ENCODE measurements at regions not wholly inside any gene's neighbourhood (a gene's known extent, or its start where the extent isn't known, plus 50 kb on each side); places are given as distances from the start of the nearest gene placed in this dataset.

GRCh38 chr2:201978333-201978732 is 55.3 kb upstream of the FZD7 start:
- Histone ChIP-seq H3K4me2 (no peak overlapping the region), H3F3A (replicated peaks; ENCODE audit: insufficient read depth) (no peaks in the 10 kb centered on the region), H3K27me3 (ENCODE audit: insufficient read depth) (no peaks in the 10 kb centered on the region), H3K4me3 (ENCODE audit: low read depth in 2 of 2, low read length in 1 of 2) (no peak overlapping the region), H3K27ac (ENCODE audit: low read depth in 2 of 2, low read length in 1 of 2) (no peak overlapping the region), H3K36me3 (replicated peaks in 1 of 2; ENCODE audit: control insufficient read depth in 1 of 2, insufficient read depth in 2 of 2, low read length in 1 of 2) (no peaks in the 10 kb centered on the region), H3K9ac (no peak overlapping the region), H2AFZ (ENCODE audit: low read depth) (no peak overlapping the region), H3K9me3 (no peaks in the 10 kb centered on the region), H3K79me2 (ENCODE audit: insufficient read depth) (no peaks in the 10 kb centered on the region), H3K4me1 (ENCODE audit: control insufficient read depth in 1 of 2, insufficient read depth in 2 of 2, low read depth in 1 of 2, low read length in 1 of 2) (peaks cover 0 to 15% of the 10 kb centered on the region in 2 experiments; a peak in 1 of 4 replicates), H4K20me1 (ENCODE audit: insufficient read depth) (no peaks in the 10 kb centered on the region), H3K9me2 (no peaks in the 10 kb centered on the region)
- DNase-seq = no peak
- TF ChIP-seq GABPA (IDR thresholded peaks at IDR 0.05; ENCODE audit: low read depth) (no peak), RXRA (IDR thresholded peaks at IDR 0.05; ENCODE audit: borderline replicate concordance, low read depth) (no peak)
- POLR2A ChIA-PET = no interaction called here
- 91% methylated on average over 4 of the region's 4 CpGs for WGBS (ENCODE audit: low lambda C conversion rate)
- CTCF ChIA-PET = interaction anchor here (0.7 kb wide), 1 partner anchor 201 kb away, joined by 3 read pairs; no protein-coding TSS in a partner anchor

DNA sequence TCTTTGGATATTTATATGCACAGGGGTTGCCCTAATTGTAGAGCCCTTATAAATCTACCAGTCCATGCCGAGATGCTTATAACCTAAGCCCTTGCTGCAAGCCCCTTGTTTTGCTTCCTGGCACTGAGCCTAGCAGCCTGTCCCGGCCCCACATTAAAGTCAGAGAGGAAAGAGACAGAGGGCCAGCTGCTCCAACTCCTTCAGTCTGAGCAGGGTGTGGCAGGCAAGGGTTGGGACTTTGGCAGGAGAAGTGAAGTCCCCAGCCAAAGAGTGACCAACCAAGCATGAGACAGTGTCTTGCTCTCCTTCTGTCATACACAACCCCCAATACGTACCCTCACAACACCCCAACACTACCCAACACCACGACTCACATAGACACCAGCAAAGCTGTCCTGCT is 54.7 kb upstream of the FZD7 start:
- Histone ChIP-seq H3K4me3 (ENCODE audit: low read depth in 2 of 2, low read length in 1 of 2) (no peak overlapping the region), H3K79me2 (ENCODE audit: insufficient read depth) (no peaks in the 10 kb centered on the region), H3K9ac (no peak overlapping the region), H4K20me1 (ENCODE audit: insufficient read depth) (no peaks in the 10 kb centered on the region), H3K9me2 (no peaks in the 10 kb centered on the region), H2AFZ (ENCODE audit: low read depth) (no peak overlapping the region), H3K4me1 (ENCODE audit: control insufficient read depth in 1 of 2, insufficient read depth in 2 of 2, low read depth in 1 of 2, low read length in 1 of 2) (peaks cover 0 to 18% of the 10 kb centered on the region in 2 experiments; a peak in 1 of 4 replicates), H3K9me3 (no peaks in the 10 kb centered on the region), H3F3A (replicated peaks; ENCODE audit: insufficient read depth) (no peaks in the 10 kb centered on the region), H3K4me2 (no peak overlapping the region), H3K36me3 (replicated peaks in 1 of 2; ENCODE audit: control insufficient read depth in 1 of 2, insufficient read depth in 2 of 2, low read length in 1 of 2) (no peaks in the 10 kb centered on the region), H3K27ac (ENCODE audit: low read depth in 2 of 2, low read length in 1 of 2) (no peak overlapping the region), H3K27me3 (ENCODE audit: insufficient read depth) (no peaks in the 10 kb centered on the region)
- no peak for DNase-seq
- TF ChIP-seq, protein P1, sequence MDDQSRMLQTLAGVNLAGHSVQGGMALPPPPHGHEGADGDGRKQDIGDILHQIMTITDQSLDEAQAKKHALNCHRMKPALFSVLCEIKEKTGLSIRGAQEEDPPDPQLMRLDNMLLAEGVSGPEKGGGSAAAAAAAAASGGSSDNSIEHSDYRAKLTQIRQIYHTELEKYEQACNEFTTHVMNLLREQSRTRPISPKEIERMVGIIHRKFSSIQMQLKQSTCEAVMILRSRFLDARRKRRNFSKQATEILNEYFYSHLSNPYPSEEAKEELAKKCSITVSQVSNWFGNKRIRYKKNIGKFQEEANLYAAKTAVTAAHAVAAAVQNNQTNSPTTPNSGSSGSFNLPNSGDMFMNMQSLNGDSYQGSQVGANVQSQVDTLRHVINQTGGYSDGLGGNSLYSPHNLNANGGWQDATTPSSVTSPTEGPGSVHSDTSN (IDR thresholded peaks at IDR 0.05) = no peak
- TF ChIP-seq CTCF (IDR thresholded peaks at IDR 0.05) (no peak), FOSL2 (IDR thresholded peaks at IDR 0.05; ENCODE audit: borderline replicate concordance, low read depth) (no peak), MXI1 (IDR thresholded peaks at IDR 0.05; ENCODE audit: low read depth, low read length) (no peak), FOXJ3 (CRISPR knock-in tag; IDR thresholded peaks at IDR 0.05) (no peak), GATA2 (CRISPR knock-in tag; IDR thresholded peaks at IDR 0.05) (no peak), REST (IDR thresholded peaks at IDR 0.05; ENCODE audit: low read depth, low read length) (no peak), ELF1 (IDR thresholded peaks at IDR 0.05) (no peak), RXRA (IDR thresholded peaks at IDR 0.05; ENCODE audit: borderline replicate concordance, low read depth) (no peak), RFX5 (IDR thresholded peaks at IDR 0.05; ENCODE audit: low read length) (no peak), YY1 (IDR thresholded peaks at IDR 0.05; ENCODE audit: low read depth) (no peak), POLR2AphosphoS5 (IDR thresholded peaks at IDR 0.05; ENCODE audit: low read depth, low read length) (no peak), EP300 (IDR thresholded peaks at IDR 0.05; ENCODE audit: borderline replicate concordance in 1 of 2, low read depth in 1 of 2, low read length in 1 of 2) (no peak), FOXM1 (IDR thresholded peaks at IDR 0.05; ENCODE audit: low read depth) (no peak), IRF3 (IDR thresholded peaks at IDR 0.05; ENCODE audit: low read depth, low read length) (no peak)
- TF ChIP-seq, protein P2, sequence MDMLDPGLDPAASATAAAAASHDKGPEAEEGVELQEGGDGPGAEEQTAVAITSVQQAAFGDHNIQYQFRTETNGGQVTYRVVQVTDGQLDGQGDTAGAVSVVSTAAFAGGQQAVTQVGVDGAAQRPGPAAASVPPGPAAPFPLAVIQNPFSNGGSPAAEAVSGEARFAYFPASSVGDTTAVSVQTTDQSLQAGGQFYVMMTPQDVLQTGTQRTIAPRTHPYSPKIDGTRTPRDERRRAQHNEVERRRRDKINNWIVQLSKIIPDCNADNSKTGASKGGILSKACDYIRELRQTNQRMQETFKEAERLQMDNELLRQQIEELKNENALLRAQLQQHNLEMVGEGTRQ (IDR thresholded peaks at IDR 0.05; ENCODE audit: borderline replicate concordance, low read depth, low read length) = no peak
- TF ChIP-seq, protein P3, sequence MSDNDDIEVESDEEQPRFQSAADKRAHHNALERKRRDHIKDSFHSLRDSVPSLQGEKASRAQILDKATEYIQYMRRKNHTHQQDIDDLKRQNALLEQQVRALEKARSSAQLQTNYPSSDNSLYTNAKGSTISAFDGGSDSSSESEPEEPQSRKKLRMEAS (IDR thresholded peaks at IDR 0.05; ENCODE audit: low read depth) = no peak
- POLR2A ChIA-PET = no interaction called here
- 84% methylated on average over 4 of the region's 4 CpGs for WGBS (ENCODE audit: low lambda C conversion rate)
- CTCF ChIA-PET = no interaction called here

Measured in SK-N-SH (cell line).